ENCODE measurements at regions not wholly inside any gene's neighbourhood (a gene's known extent, or its start where the extent isn't known, plus 50 kb on each side); places are given as distances from the start of the nearest gene placed in this dataset.

DNA sequence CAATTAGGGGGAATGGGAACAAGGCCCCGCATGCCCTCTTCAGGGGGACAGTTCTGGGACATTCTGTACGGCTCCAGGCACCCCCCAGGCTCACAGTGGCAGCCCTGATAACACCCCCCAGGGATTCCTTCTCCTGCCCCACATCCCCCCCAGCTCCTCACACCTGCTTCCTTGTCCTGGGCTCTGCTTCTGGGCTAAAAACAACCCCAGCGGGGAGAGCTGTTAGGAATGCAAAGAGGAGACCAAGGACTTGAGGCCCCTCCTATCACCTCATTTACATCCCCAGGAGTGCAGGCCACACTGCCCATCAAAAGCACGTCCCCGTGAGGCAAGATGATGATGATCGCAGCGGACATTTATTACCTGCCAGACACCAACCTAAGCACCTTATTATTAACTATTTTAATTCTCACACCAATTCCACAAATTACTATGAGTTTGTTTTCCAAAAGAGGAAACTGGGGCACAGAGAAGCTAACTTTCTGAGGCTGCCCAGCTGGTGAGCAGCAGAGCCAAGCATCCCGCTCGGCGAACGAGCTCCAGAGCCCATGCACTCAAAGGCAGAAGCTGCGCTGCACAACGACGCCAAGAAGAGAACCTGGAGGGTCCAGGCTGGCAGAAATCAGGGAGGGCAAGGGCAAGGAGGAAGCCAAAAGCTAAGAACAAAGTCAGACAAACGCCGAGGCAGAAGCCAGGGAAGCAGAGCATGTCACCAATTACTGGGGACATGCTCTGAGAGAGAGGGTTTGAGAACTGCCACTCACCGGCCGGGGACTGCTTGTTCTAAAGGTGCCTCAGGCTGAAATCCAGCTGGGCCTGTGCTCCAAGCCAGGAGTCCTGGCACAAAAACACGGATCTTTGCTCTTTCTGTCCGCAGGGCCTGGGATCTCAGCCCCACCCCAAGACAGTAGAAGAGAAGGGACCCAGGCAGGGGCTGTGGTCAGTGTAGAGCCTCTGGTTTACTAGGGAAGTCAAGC, 76.2 kb upstream of the NSMCE3 start:
- Histone ChIP-seq H3K27me3 (no peaks in the 10 kb centered on the region), H3K4me3 (no peak overlapping the region), H3K4me1 (no peaks in the 10 kb centered on the region), H3K27ac (no peak overlapping the region), H3K36me3 (no peaks in the 10 kb centered on the region), H3K9me3 (no peaks in the 10 kb centered on the region)
- no peak for DNase-seq
- TF ChIP-seq POLR2A (IDR thresholded peaks at IDR 0.05), result no peak
- intact Hi-C loops (cut with DNase I; ENCODE audit: low total_unique reads), result no loop called here

DNA sequence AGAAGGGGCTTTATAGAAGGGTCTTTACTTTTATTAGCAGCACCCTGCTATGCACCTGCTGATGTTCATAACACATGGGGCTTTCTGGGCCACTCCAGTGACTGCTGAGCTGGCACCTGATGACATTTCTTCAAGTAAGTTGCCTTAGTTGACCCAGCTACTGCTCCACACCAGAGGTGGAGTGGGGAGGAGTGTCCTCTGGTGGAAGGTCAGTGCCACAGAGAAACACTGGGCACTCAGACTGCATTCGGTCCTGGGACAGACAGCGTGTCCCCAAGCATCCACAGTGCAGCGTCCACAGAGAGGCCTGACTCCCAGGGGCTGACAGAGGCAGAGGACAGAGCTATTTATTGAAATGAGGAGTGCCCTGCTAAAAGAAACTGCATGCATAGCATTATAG, 74.9 kb upstream of the NSMCE3 start:
- TF ChIP-seq, protein P1, sequence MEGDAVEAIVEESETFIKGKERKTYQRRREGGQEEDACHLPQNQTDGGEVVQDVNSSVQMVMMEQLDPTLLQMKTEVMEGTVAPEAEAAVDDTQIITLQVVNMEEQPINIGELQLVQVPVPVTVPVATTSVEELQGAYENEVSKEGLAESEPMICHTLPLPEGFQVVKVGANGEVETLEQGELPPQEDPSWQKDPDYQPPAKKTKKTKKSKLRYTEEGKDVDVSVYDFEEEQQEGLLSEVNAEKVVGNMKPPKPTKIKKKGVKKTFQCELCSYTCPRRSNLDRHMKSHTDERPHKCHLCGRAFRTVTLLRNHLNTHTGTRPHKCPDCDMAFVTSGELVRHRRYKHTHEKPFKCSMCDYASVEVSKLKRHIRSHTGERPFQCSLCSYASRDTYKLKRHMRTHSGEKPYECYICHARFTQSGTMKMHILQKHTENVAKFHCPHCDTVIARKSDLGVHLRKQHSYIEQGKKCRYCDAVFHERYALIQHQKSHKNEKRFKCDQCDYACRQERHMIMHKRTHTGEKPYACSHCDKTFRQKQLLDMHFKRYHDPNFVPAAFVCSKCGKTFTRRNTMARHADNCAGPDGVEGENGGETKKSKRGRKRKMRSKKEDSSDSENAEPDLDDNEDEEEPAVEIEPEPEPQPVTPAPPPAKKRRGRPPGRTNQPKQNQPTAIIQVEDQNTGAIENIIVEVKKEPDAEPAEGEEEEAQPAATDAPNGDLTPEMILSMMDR (IDR thresholded peaks at IDR 0.05), result no peak
- TF ChIP-seq POLR2A (IDR thresholded peaks at IDR 0.05), result no peak
- no peaks in the 10 kb centered on the region for H3K4me1 ChIP-seq
- no peak overlapping the region for H3K27ac ChIP-seq
- no peak for DNase-seq
- H3K27me3 ChIP-seq, result no peaks in the 10 kb centered on the region
- no peak overlapping the region for H3K4me3 ChIP-seq
- no peaks in the 10 kb centered on the region for H3K9me3 ChIP-seq
- H3K36me3 ChIP-seq, result no peaks in the 10 kb centered on the region
- intact Hi-C loops (cut with DNase I; ENCODE audit: low total_unique reads), result no loop called here

DNA sequence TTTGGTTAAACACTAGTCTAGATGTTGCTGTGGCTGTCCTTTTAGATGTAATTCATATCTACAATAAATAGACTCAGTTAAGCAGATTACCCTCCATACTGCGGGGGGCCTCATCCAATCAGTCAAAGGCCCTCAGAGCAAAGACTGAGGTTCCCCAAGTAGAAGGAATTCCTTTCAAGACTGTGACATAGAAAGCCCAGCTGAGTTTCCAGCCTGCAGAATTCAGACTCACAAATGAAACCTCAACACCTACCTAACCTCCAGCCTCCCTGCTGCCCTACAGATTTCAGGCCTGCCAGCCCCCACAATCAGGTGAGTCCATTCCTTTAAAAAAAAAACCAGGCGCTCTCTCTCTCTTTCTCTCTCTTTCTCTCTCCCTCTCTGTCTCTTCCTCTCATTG, 73.6 kb upstream of the NSMCE3 start:
- H3K27me3 ChIP-seq, result no peaks in the 10 kb centered on the region
- no peak for TF ChIP-seq POLR2A (IDR thresholded peaks at IDR 0.05)
- TF ChIP-seq, protein P1 (IDR thresholded peaks at IDR 0.05), result no peak

DNA sequence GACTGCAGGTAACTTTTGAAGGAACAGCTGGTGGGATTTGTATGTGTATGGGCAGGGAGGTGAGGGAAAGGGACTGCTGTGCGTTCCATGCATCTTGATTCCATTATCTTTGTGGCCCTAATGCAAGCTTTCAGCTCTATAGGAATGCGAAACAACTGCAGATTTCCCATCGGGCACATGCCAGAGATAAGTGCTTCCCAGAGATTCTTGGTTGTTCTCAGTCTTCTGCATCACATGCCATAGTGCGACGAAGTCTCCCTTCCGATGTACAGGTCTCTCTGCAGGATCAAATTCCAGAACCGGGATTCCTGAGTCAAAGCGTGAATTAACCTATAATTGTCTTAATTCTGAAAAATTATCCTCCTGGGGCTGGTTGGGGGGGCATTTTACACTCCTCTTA, 72.6 kb upstream of the NSMCE3 start:
- no peak overlapping the region for H3K27ac ChIP-seq
- H3K36me3 ChIP-seq, result no peaks in the 10 kb centered on the region
- H3K4me1 ChIP-seq, result no peaks in the 10 kb centered on the region
- no peaks in the 10 kb centered on the region for H3K27me3 ChIP-seq
- intact Hi-C loops (cut with DNase I; ENCODE audit: low total_unique reads), result no loop called here
- no peaks in the 10 kb centered on the region for H3K9me3 ChIP-seq
- DNase-seq, result no peak
- TF ChIP-seq POLR2A (IDR thresholded peaks at IDR 0.05), result no peak
- TF ChIP-seq, protein P1 (IDR thresholded peaks at IDR 0.05), result no peak
- no peak overlapping the region for H3K4me3 ChIP-seq

More for the DNA sequence above, 73.6 kb upstream of the NSMCE3 start:
- Histone ChIP-seq H3K36me3 (no peaks in the 10 kb centered on the region), H3K4me3 (no peak overlapping the region), H3K9me3 (no peaks in the 10 kb centered on the region), H3K4me1 (no peaks in the 10 kb centered on the region), H3K27ac (no peak overlapping the region)
- intact Hi-C loops (cut with DNase I; ENCODE audit: low total_unique reads), result no loop called here
- DNase-seq, result no peak

DNA sequence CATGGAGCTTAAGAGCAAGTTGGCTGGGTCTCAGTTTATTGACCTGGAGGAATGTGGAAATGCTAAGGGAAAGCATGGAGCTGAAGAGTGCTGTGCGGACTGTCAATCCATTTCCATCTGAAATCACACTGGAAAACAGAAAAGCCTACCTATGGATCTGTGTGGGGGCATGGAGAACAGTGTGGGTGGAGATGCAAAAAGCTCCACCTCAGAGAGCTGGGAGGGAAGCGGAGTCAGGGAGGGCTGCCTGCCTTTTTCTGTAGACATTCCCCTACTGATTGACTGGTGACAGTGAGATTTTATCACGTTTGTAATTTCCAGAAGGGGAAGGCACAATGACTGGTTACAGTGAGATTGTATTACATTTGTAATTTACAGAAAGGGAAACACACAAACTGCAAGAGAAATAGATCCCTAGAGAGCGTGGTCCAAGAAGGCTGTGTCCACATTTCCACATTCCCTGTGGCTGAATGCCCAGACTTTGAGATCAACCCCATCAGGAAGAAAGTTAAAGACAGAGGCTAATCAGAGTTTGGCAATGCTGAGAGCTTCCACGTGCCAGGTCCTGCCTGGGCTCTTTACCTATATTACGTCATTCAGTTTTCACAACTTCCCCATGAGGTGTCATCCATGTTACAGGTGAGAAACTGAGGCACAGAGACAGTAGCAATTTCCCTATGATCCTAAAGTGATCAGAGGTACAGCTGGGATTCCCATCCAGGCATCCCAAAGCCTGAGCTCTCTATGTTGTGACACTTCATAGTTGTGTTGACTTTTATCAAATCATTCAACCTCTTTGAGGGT, 67.7 kb upstream of the NSMCE3 start:
- H3K4me3 ChIP-seq, result no peak overlapping the region
- no peak for DNase-seq
- no peaks in the 10 kb centered on the region for H3K4me1 ChIP-seq
- intact Hi-C loops (cut with DNase I; ENCODE audit: low total_unique reads), result no loop called here
- TF ChIP-seq POLR2A (IDR thresholded peaks at IDR 0.05), result no peak
- TF ChIP-seq, protein P1 (IDR thresholded peaks at IDR 0.05), result no peak
- no peaks in the 10 kb centered on the region for H3K36me3 ChIP-seq
- H3K27ac ChIP-seq, result no peak overlapping the region
- no peaks in the 10 kb centered on the region for H3K9me3 ChIP-seq
- no peaks in the 10 kb centered on the region for H3K27me3 ChIP-seq
